ENCODE measurements at regions not wholly inside any gene's neighbourhood (a gene's known extent, or its start where the extent isn't known, plus 50 kb on each side); places are given as distances from the start of the nearest gene placed in this dataset.

GRCh38 chr4:182014164-182014563 is 229.0 kb upstream of the TENM3 start:
- Histone ChIP-seq H3K9ac (ENCODE audit: insufficient read length) (no peak overlapping the region), H3K36me3 (ENCODE audit: insufficient read depth, low read length) (no peaks in the 10 kb centered on the region), H3K9me3 (ENCODE audit: low read depth, low read length) (no peaks in the 10 kb centered on the region), H3K27ac (no peak overlapping the region), H3K4me3 (no peak overlapping the region)
- TF ChIP-seq FOXP2 (optimal IDR thresholded peaks at IDR 0.05; ENCODE audit: control extremely low read depth, extremely low read length, insufficient read depth) (no peak), POLR2AphosphoS5 (IDR thresholded peaks at IDR 0.05; ENCODE audit: borderline replicate concordance, low read depth, low read length) (no peak), EZH2 (IDR thresholded peaks at IDR 0.05) (no peak)
- DNase-seq (ENCODE audit: low read depth, low spot score) = no peak

- H3K36me3 ChIP-seq (ENCODE audit: insufficient read depth, low read length) = no peaks in the 10 kb centered on the region
- DNase-seq (ENCODE audit: low read depth, low spot score) = no peak
- no peak overlapping the region for H3K9ac ChIP-seq (ENCODE audit: insufficient read length)
- H3K9me3 ChIP-seq (ENCODE audit: low read depth, low read length) = no peaks in the 10 kb centered on the region
- TF ChIP-seq EZH2 (IDR thresholded peaks at IDR 0.05) (no peak), POLR2AphosphoS5 (IDR thresholded peaks at IDR 0.05; ENCODE audit: borderline replicate concordance, low read depth, low read length) (no peak), FOXP2 (optimal IDR thresholded peaks at IDR 0.05; ENCODE audit: control extremely low read depth, extremely low read length, insufficient read depth) (no peak)
- H3K27ac ChIP-seq = no peak overlapping the region
- no peak overlapping the region for H3K4me3 ChIP-seq
Observed at GRCh38 chr4:182015014-182015413, 228.2 kb upstream of the TENM3 start.

GRCh38 chr4:182015893-182016292 is 227.3 kb upstream of the TENM3 start:
- Histone ChIP-seq H3K9ac (ENCODE audit: insufficient read length) (no peak overlapping the region), H3K4me3 (no peak overlapping the region), H3K9me3 (ENCODE audit: low read depth, low read length) (no peaks in the 10 kb centered on the region), H3K36me3 (ENCODE audit: insufficient read depth, low read length) (no peaks in the 10 kb centered on the region), H3K27ac (no peak overlapping the region)
- no peak for TF ChIP-seq FOXP2 (optimal IDR thresholded peaks at IDR 0.05; ENCODE audit: control extremely low read depth, extremely low read length, insufficient read depth)
- no peak for TF ChIP-seq POLR2AphosphoS5 (IDR thresholded peaks at IDR 0.05; ENCODE audit: borderline replicate concordance, low read depth, low read length)
- no peak for TF ChIP-seq EZH2 (IDR thresholded peaks at IDR 0.05)
- no peak for DNase-seq (ENCODE audit: low read depth, low spot score)

- DNase-seq (ENCODE audit: low read depth, low spot score) = no peak
Observed at GRCh38 chr4:182017038-182017437, 226.2 kb upstream of the TENM3 start.

GRCh38 chr4:182018691-182019090 is 224.5 kb upstream of the TENM3 start:
- no peaks in the 10 kb centered on the region for H3K9me3 ChIP-seq (ENCODE audit: low read depth, low read length)
- no peaks in the 10 kb centered on the region for H3K36me3 ChIP-seq (ENCODE audit: insufficient read depth, low read length)
- H3K4me3 ChIP-seq = no peak overlapping the region
- no peak overlapping the region for H3K27ac ChIP-seq
- TF ChIP-seq EZH2 (IDR thresholded peaks at IDR 0.05) (no peak), POLR2AphosphoS5 (IDR thresholded peaks at IDR 0.05; ENCODE audit: borderline replicate concordance, low read depth, low read length) (no peak), FOXP2 (optimal IDR thresholded peaks at IDR 0.05; ENCODE audit: control extremely low read depth, extremely low read length, insufficient read depth) (no peak)
- H3K9ac ChIP-seq (ENCODE audit: insufficient read length) = no peak overlapping the region
- DNase-seq (ENCODE audit: low read depth, low spot score) = no peak

More at GRCh38 chr4:182017038-182017437, 226.2 kb upstream of the TENM3 start:
- Histone ChIP-seq H3K36me3 (ENCODE audit: insufficient read depth, low read length) (no peaks in the 10 kb centered on the region), H3K9me3 (ENCODE audit: low read depth, low read length) (no peaks in the 10 kb centered on the region), H3K4me3 (no peak overlapping the region), H3K27ac (no peak overlapping the region), H3K9ac (ENCODE audit: insufficient read length) (no peak overlapping the region)
- TF ChIP-seq POLR2AphosphoS5 (IDR thresholded peaks at IDR 0.05; ENCODE audit: borderline replicate concordance, low read depth, low read length) = no peak
- TF ChIP-seq EZH2 (IDR thresholded peaks at IDR 0.05) = no peak
- TF ChIP-seq FOXP2 (optimal IDR thresholded peaks at IDR 0.05; ENCODE audit: control extremely low read depth, extremely low read length, insufficient read depth) = no peak

- Histone ChIP-seq H3K4me3 (no peak overlapping the region), H3K9ac (ENCODE audit: insufficient read length) (no peak overlapping the region), H3K36me3 (ENCODE audit: insufficient read depth, low read length) (no peaks in the 10 kb centered on the region), H3K27ac (no peak overlapping the region), H3K9me3 (ENCODE audit: low read depth, low read length) (no peaks in the 10 kb centered on the region)
- TF ChIP-seq POLR2AphosphoS5 (IDR thresholded peaks at IDR 0.05; ENCODE audit: borderline replicate concordance, low read depth, low read length) = no peak
- no peak for TF ChIP-seq EZH2 (IDR thresholded peaks at IDR 0.05)
- no peak for TF ChIP-seq FOXP2 (optimal IDR thresholded peaks at IDR 0.05; ENCODE audit: control extremely low read depth, extremely low read length, insufficient read depth)
- DNase-seq (ENCODE audit: low read depth, low spot score) = no peak
Observed at GRCh38 chr4:182019148-182019652, 224.0 kb upstream of the TENM3 start.

GRCh38 chr4:182022909-182023308 is 220.3 kb upstream of the TENM3 start:
- Histone ChIP-seq H3K9ac (ENCODE audit: insufficient read length) (no peak overlapping the region), H3K9me3 (ENCODE audit: low read depth, low read length) (no peaks in the 10 kb centered on the region), H3K27ac (no peak overlapping the region), H3K4me3 (no peak overlapping the region), H3K36me3 (ENCODE audit: insufficient read depth, low read length) (no peaks in the 10 kb centered on the region)
- DNase-seq (ENCODE audit: low read depth, low spot score) = no peak
- TF ChIP-seq FOXP2 (optimal IDR thresholded peaks at IDR 0.05; ENCODE audit: control extremely low read depth, extremely low read length, insufficient read depth) (no peak), POLR2AphosphoS5 (IDR thresholded peaks at IDR 0.05; ENCODE audit: borderline replicate concordance, low read depth, low read length) (no peak), EZH2 (IDR thresholded peaks at IDR 0.05) (no peak)

GRCh38 chr4:182023469-182023868 is 219.7 kb upstream of the TENM3 start:
- no peak overlapping the region for H3K4me3 ChIP-seq
- no peak for DNase-seq (ENCODE audit: low read depth, low spot score)
- H3K9ac ChIP-seq (ENCODE audit: insufficient read length) = no peak overlapping the region

GRCh38 chr4:182042945-182043344 is 200.3 kb upstream of the TENM3 start:
- Histone ChIP-seq H3K36me3 (ENCODE audit: insufficient read depth, low read length) (no peaks in the 10 kb centered on the region), H3K4me3 (no peak overlapping the region), H3K9me3 (ENCODE audit: low read depth, low read length) (no peaks in the 10 kb centered on the region), H3K9ac (ENCODE audit: insufficient read length) (no peak overlapping the region), H3K27ac (no peak overlapping the region)
- no peak for TF ChIP-seq EZH2 (IDR thresholded peaks at IDR 0.05)
- no peak for TF ChIP-seq FOXP2 (optimal IDR thresholded peaks at IDR 0.05; ENCODE audit: control extremely low read depth, extremely low read length, insufficient read depth)
- TF ChIP-seq POLR2AphosphoS5 (IDR thresholded peaks at IDR 0.05; ENCODE audit: borderline replicate concordance, low read depth, low read length) = no peak
- no peak for DNase-seq (ENCODE audit: low read depth, low spot score)

More at GRCh38 chr4:182023469-182023868, 219.7 kb upstream of the TENM3 start:
- TF ChIP-seq FOXP2 (optimal IDR thresholded peaks at IDR 0.05; ENCODE audit: control extremely low read depth, extremely low read length, insufficient read depth) (no peak), POLR2AphosphoS5 (IDR thresholded peaks at IDR 0.05; ENCODE audit: borderline replicate concordance, low read depth, low read length) (no peak), EZH2 (IDR thresholded peaks at IDR 0.05) (no peak)
- Histone ChIP-seq H3K9me3 (ENCODE audit: low read depth, low read length) (no peaks in the 10 kb centered on the region), H3K36me3 (ENCODE audit: insufficient read depth, low read length) (no peaks in the 10 kb centered on the region), H3K27ac (no peak overlapping the region)
